ENCODE measurements at regions not wholly inside any gene's neighbourhood (a gene's known extent, or its start where the extent isn't known, plus 50 kb on each side); places are given as distances from the start of the nearest gene placed in this dataset.
"Not testable (repeated sequence)": the region's sequence is repeated elsewhere in the genome, so short reads cannot be mapped to it uniquely, and the experiment has no call there.

DNA sequence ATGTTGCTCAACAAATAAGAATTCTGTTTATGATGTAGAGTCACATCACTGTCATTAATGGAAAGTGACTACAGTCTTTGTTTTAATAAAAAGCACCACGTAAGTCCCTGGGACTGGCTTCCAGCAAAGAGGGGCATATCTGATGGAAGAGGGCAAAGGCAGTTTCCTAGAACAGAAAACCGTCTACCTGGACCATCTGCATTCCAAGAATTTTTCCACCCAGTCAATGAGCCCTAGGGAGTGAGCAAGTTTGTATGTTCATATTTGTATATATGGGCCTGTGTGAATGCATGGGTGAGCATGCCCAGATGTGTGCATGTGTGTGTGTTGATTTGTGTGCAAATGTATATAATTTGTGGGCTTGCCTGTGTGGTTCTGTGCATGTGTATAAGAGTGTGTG is 156.8 kb upstream of the SEMA6A start:
- H4K20me1 ChIP-seq (ENCODE audit: insufficient read depth), result no peaks in the 10 kb centered on the region
- no peak overlapping the region for H3K27ac ChIP-seq
- TF ChIP-seq, protein P1, sequence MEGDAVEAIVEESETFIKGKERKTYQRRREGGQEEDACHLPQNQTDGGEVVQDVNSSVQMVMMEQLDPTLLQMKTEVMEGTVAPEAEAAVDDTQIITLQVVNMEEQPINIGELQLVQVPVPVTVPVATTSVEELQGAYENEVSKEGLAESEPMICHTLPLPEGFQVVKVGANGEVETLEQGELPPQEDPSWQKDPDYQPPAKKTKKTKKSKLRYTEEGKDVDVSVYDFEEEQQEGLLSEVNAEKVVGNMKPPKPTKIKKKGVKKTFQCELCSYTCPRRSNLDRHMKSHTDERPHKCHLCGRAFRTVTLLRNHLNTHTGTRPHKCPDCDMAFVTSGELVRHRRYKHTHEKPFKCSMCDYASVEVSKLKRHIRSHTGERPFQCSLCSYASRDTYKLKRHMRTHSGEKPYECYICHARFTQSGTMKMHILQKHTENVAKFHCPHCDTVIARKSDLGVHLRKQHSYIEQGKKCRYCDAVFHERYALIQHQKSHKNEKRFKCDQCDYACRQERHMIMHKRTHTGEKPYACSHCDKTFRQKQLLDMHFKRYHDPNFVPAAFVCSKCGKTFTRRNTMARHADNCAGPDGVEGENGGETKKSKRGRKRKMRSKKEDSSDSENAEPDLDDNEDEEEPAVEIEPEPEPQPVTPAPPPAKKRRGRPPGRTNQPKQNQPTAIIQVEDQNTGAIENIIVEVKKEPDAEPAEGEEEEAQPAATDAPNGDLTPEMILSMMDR (conservative IDR thresholded peaks at IDR 0.05; ENCODE audit: low read depth, low read length), result no peak
- H2AFZ ChIP-seq (ENCODE audit: low read depth), result no peak overlapping the region
- H3K4me1 ChIP-seq (ENCODE audit: low read depth, poor library complexity, severe bottlenecking), result no peaks in the 10 kb centered on the region
- H3K36me3 ChIP-seq (ENCODE audit: insufficient read depth), result no peaks in the 10 kb centered on the region
- H3K27me3 ChIP-seq (ENCODE audit: insufficient read depth, low read depth), result no peaks in the 10 kb centered on the region
- H3K9ac ChIP-seq, result no peak overlapping the region
- no peaks in the 10 kb centered on the region for H3K79me2 ChIP-seq (ENCODE audit: insufficient read depth, low read depth)
- H3K4me2 ChIP-seq, result no peak overlapping the region
- no peak overlapping the region for H3K4me3 ChIP-seq (IDR thresholded peaks at IDR 0.05; ENCODE audit: insufficient read depth, low read depth, low read length)

DNA sequence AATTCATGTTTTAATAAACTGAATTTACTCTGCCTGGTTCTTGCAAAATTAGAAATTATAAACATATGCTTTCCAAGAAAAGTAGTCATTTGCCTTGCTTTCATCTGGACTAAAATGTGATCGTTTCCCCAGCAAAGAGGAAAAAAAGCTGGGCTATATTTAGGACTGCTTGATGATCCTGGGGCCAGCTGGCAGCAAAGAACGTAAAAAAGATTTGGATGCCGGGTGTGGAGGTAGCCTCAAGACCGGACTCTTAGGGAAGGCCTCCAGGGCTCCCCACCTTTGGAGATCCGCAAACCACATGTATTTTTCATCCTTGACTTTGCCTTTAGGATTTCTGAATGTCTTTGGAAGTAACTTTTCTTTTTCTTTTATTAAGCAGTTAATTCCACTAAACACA is 156.1 kb upstream of the SEMA6A start:
- TF ChIP-seq, protein P1 (conservative IDR thresholded peaks at IDR 0.05; ENCODE audit: low read depth, low read length), result no peak
- no peak overlapping the region for H2AFZ ChIP-seq (ENCODE audit: low read depth)
- no peaks in the 10 kb centered on the region for H3K36me3 ChIP-seq (ENCODE audit: insufficient read depth)
- H3K9ac ChIP-seq, result no peak overlapping the region
- no peak overlapping the region for H3K4me2 ChIP-seq
- no peaks in the 10 kb centered on the region for H3K4me1 ChIP-seq (ENCODE audit: low read depth, poor library complexity, severe bottlenecking)
- H3K27ac ChIP-seq, result no peak overlapping the region
- no peak overlapping the region for H3K4me3 ChIP-seq (IDR thresholded peaks at IDR 0.05; ENCODE audit: insufficient read depth, low read depth, low read length)
- no peaks in the 10 kb centered on the region for H4K20me1 ChIP-seq (ENCODE audit: insufficient read depth)
- no peaks in the 10 kb centered on the region for H3K79me2 ChIP-seq (ENCODE audit: insufficient read depth, low read depth)
- H3K27me3 ChIP-seq (ENCODE audit: insufficient read depth, low read depth), result no peaks in the 10 kb centered on the region

DNA sequence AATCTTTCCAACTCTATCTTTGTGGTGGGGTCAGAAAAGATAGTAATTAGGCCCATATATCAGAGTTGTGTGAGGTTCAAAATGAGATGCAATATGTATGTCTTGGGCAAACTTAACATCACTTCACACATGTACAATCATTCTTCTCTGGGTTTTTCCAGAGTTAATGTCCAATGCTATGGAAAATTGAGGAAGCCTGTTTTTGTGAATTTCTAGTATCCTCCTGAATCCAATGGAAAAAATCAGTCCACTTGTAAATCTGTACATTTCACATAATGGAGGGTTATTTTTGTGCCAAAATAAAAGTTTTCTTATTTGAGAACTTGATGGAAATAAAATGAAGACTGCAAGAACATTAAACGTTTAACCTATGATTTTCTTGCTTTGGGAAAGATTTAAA is 155.6 kb upstream of the SEMA6A start:
- H3K36me3 ChIP-seq (ENCODE audit: insufficient read depth), result no peaks in the 10 kb centered on the region
- no peak overlapping the region for H3K4me2 ChIP-seq
- no peaks in the 10 kb centered on the region for H3K27me3 ChIP-seq (ENCODE audit: insufficient read depth, low read depth)
- H4K20me1 ChIP-seq (ENCODE audit: insufficient read depth), result no peaks in the 10 kb centered on the region
- H3K79me2 ChIP-seq (ENCODE audit: insufficient read depth, low read depth), result no peaks in the 10 kb centered on the region
- TF ChIP-seq, protein P1 (conservative IDR thresholded peaks at IDR 0.05; ENCODE audit: low read depth, low read length), result no peak
- H3K4me1 ChIP-seq (ENCODE audit: low read depth, poor library complexity, severe bottlenecking), result no peaks in the 10 kb centered on the region
- H3K4me3 ChIP-seq (IDR thresholded peaks at IDR 0.05; ENCODE audit: insufficient read depth, low read depth, low read length), result no peak overlapping the region
- H2AFZ ChIP-seq (ENCODE audit: low read depth), result no peak overlapping the region
- H3K9ac ChIP-seq, result no peak overlapping the region
- no peak overlapping the region for H3K27ac ChIP-seq

DNA sequence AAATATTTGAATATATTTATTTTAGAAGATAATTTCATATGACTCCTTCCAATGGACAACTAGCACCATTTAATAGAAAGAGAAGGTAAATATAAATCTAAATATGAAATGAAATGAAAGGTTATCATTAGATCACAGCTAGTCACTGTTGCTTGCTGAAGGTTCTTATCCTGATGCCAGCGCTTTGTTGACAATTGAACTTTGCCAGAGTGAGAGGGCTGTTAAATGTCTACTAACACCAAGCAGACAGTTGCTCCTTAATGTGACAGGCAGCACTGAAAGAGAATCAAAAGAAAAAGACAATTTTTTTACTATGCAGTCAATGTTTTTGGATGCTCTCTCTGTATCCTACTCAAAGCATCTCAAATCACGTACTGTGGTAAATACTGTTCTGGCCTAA is 152.6 kb upstream of the SEMA6A start:
- Histone ChIP-seq H3K27ac (no peak overlapping the region), H3K79me2 (ENCODE audit: insufficient read depth, low read depth) (no peaks in the 10 kb centered on the region), H3K27me3 (ENCODE audit: insufficient read depth, low read depth) (no peaks in the 10 kb centered on the region), H3K36me3 (ENCODE audit: insufficient read depth) (no peaks in the 10 kb centered on the region), H3K4me3 (IDR thresholded peaks at IDR 0.05; ENCODE audit: insufficient read depth, low read depth, low read length) (no peak overlapping the region), H2AFZ (ENCODE audit: low read depth) (no peak overlapping the region), H3K9ac (no peak overlapping the region), H4K20me1 (ENCODE audit: insufficient read depth) (no peaks in the 10 kb centered on the region), H3K4me1 (ENCODE audit: low read depth, poor library complexity, severe bottlenecking) (no peaks in the 10 kb centered on the region), H3K4me2 (no peak overlapping the region)
- TF ChIP-seq, protein P1 (conservative IDR thresholded peaks at IDR 0.05; ENCODE audit: low read depth, low read length), result no peak

DNA sequence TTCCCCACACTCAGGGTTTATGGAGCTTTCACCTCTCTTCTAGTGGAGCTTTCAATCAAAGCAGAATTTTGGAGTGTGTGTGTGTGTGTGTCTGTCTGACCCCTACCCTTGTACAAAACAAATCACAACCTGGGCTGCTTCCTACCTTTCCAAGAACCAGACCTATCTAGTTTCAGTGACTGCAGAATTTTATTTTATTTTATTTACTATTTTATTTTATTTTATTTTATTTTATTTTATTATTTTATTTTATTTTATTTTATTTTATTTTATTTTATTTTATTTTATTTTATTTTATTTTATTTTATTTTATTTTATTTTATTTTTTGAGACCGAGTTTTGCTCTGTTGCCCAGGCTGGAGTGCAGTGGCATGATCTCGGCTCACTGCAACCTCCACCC is 151.6 kb upstream of the SEMA6A start:
- H3K79me2 ChIP-seq (ENCODE audit: insufficient read depth, low read depth); H3K27ac ChIP-seq; H3K36me3 ChIP-seq (ENCODE audit: insufficient read depth); H4K20me1 ChIP-seq (ENCODE audit: insufficient read depth); H3K4me3 ChIP-seq (IDR thresholded peaks at IDR 0.05; ENCODE audit: insufficient read depth, low read depth, low read length); H3K4me2 ChIP-seq; H3K27me3 ChIP-seq (ENCODE audit: insufficient read depth, low read depth); H2AFZ ChIP-seq (ENCODE audit: low read depth); H3K4me1 ChIP-seq (ENCODE audit: low read depth, poor library complexity, severe bottlenecking); H3K9ac ChIP-seq: not testable (repeated sequence)

Data from KMS-11 (cell line).